Rectal smooth muscle tissue (tissue), 1 donor: ENCODE measurements at regions not wholly inside any gene's neighbourhood (a gene's known extent, or its start where the extent isn't known, plus 50 kb on each side); places are given as distances from the start of the nearest gene placed in this dataset.

ENCODE experiments used
- H3K27ac ChIP-seq: one replicate; pipeline ENCODE4 v1.7.0; 2013; ENCODE audit warnings: low read depth, low read length, inconsistent platforms
- H3K27me3 ChIP-seq: one replicate; pipeline ENCODE4 v1.7.0; 2013; ENCODE audit warnings: low read length; ENCODE audit not compliant: control insufficient read depth, insufficient read depth
- H3K36me3 ChIP-seq: one replicate; pipeline ENCODE4 v1.7.0; 2013; ENCODE audit warnings: low read length; ENCODE audit not compliant: control insufficient read depth, insufficient read depth
- H3K4me1 ChIP-seq: one replicate; pipeline ENCODE4 v1.7.0; 2013; ENCODE audit warnings: low read length; ENCODE audit not compliant: control insufficient read depth, insufficient read depth
- H3K4me3 ChIP-seq: one replicate; pipeline ENCODE4 v1.7.0; 2013; ENCODE audit warnings: low read length
- H3K9ac ChIP-seq: one replicate; pipeline ENCODE4 v1.7.0; 2013; ENCODE audit warnings: low read length

DNA sequence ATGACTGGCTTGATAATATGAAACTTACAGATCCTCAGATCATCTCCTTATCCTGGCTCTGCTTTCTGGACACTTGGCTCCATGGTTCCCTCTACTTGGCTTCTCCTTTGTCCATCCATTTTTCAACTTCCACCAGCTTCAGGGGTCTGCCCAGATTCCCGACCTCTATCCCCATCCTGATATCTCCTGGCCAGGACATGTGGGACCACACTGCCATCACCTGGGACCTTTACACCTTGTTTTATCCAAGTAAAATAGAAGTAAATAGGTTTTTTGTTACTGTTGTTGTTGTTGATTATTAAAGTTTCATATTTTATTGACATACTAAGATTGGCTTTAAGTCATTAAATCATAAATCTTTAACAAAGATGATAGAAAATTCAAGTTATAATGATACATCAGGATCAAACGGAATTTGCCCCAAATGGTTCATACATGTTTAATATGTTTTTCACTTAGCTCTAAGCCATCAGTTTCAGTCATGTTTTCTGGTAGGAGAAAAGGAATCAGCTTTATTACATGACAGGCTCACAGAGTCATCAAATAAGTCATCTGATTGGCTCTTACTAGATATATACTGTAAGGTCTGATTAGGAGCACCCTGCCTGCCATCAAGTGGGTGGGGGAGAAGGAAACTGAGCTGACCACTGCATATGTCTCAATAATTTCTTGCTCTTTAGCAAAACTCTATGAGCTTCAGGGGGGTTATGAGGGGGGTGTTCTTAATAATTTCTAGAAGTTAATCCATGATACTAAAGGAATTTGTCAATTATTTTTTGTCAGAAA is 111.5 kb upstream of the AHR start:
- no peak overlapping the region for H3K27ac ChIP-seq
- H3K36me3 ChIP-seq = no peaks in the 10 kb centered on the region
- H3K27me3 ChIP-seq = no peaks in the 10 kb centered on the region

GRCh38 chr7:17194656-17195055 is 103.8 kb upstream of the AHR start:
- Histone ChIP-seq H3K36me3 (no peaks in the 10 kb centered on the region), H3K27me3 (no peaks in the 10 kb centered on the region), H3K4me1 (no peaks in the 10 kb centered on the region), H3K9ac (no peak overlapping the region), H3K27ac (no peak overlapping the region), H3K4me3 (no peak overlapping the region)

More for the DNA sequence above, 111.5 kb upstream of the AHR start:
- H3K9ac ChIP-seq = no peak overlapping the region
- no peaks in the 10 kb centered on the region for H3K4me1 ChIP-seq
- H3K4me3 ChIP-seq = no peak overlapping the region

- Histone ChIP-seq H3K27ac (no peak overlapping the region), H3K4me1 (no peaks in the 10 kb centered on the region), H3K4me3 (no peak overlapping the region), H3K27me3 (no peaks in the 10 kb centered on the region), H3K36me3 (no peaks in the 10 kb centered on the region), H3K9ac (no peak overlapping the region)
Measured at GRCh38 chr7:17195576-17195975, 102.9 kb upstream of the AHR start.

GRCh38 chr7:17205910-17206309 is 92.5 kb upstream of the AHR start:
- Histone ChIP-seq H3K4me1 (no peaks in the 10 kb centered on the region), H3K27me3 (no peaks in the 10 kb centered on the region), H3K36me3 (no peaks in the 10 kb centered on the region), H3K9ac (no peak overlapping the region), H3K27ac (no peak overlapping the region), H3K4me3 (no peak overlapping the region)

GRCh38 chr7:17206349-17206905 is 92.0 kb upstream of the AHR start:
- H3K36me3 ChIP-seq = no peaks in the 10 kb centered on the region
- H3K9ac ChIP-seq = no peak overlapping the region
- H3K27ac ChIP-seq = no peak overlapping the region
- no peaks in the 10 kb centered on the region for H3K4me1 ChIP-seq
- H3K27me3 ChIP-seq = no peaks in the 10 kb centered on the region
- no peak overlapping the region for H3K4me3 ChIP-seq

DNA sequence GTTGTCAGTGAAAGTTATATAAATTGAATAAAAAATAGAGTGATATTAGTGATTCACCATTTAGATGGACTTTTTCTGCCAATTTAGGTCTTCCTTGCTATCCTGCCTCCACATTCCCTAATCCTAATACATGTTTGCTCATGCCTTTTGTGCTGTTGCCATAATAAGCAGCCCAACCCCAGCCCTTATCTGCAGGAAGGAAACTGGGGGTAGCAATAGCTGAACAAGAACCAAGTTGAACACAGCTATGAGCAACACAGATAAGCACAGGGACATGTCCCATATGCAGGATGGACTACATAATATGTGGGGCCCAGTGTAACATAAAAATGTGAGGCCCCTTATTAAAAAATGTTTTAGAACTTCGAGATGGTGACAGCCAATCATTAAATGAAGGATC is 91.2 kb upstream of the AHR start:
- Histone ChIP-seq H3K4me3 (no peak overlapping the region), H3K36me3 (no peaks in the 10 kb centered on the region), H3K27ac (no peak overlapping the region), H3K4me1 (no peaks in the 10 kb centered on the region), H3K9ac (no peak overlapping the region), H3K27me3 (no peaks in the 10 kb centered on the region)

DNA sequence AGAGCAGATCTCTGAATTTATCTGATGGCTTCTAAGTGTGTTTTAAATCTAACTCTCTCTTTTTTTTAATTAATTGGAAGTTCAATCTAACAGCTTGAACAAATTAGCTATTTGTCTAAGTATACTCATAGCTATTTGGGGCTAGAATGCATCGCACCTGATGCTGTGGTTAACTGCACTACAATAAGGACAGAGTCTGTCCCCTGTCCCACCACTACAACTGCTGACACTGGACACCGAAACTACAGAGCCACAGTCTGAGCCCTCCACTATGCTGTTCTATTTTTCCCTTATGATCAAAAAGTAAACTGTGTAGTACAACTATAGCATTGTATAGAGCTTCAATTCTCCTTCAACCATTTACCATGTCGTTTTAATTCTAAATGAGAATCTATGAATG is 89.4 kb upstream of the AHR start:
- no peaks in the 10 kb centered on the region for H3K36me3 ChIP-seq
- H3K4me1 ChIP-seq = no peaks in the 10 kb centered on the region
- H3K27me3 ChIP-seq = no peaks in the 10 kb centered on the region
- H3K9ac ChIP-seq = no peak overlapping the region
- no peak overlapping the region for H3K27ac ChIP-seq
- no peak overlapping the region for H3K4me3 ChIP-seq

DNA sequence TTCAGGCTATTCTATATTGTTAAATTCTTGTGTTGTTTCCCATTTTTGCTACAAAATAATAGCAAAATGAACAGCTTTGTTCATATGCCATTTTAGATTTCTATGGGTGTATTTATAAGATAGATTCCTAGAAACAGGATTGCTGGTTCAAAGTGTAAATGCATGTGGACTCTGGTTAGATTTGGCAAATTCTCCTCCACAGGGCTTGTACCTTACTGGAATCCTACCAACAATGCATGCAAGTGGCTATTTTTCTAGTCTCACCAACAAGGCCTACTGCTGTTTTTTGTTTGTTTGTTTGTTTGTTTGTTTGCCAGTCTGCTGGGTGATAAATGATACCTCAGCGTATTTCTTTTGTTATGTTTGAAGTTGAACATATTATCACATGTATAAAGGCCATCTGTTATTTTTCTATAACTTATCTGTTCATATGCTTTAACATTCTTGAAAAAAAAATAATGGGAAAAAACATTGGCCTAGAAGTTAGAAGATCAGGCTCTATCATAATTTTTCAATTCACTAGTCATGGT is 87.1 kb upstream of the AHR start:
- no peaks in the 10 kb centered on the region for H3K4me1 ChIP-seq
- no peaks in the 10 kb centered on the region for H3K27me3 ChIP-seq

DNA sequence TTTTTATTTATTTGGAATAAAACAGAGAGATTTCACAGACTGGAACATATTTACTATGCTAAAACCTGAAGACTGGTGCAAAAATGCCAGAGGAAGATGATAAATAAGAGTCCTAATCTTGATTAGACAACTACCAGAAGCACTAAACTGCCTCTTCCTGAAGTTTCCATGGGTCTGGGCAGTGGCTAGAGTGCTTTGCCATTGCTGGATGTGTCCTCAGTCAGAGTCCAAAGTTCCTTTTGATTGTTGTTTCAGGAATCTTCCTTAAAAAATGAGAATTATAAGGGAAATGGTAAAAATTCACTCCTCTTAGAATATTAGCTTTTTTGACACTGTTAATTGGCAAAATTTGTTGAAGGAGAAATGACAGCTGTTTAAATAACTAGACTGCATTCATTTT is 86.3 kb upstream of the AHR start:
- H3K4me1 ChIP-seq = no peaks in the 10 kb centered on the region

More for the DNA sequence above, 87.1 kb upstream of the AHR start:
- Histone ChIP-seq H3K27ac (no peak overlapping the region), H3K4me3 (no peak overlapping the region), H3K9ac (no peak overlapping the region), H3K36me3 (no peaks in the 10 kb centered on the region)

DNA sequence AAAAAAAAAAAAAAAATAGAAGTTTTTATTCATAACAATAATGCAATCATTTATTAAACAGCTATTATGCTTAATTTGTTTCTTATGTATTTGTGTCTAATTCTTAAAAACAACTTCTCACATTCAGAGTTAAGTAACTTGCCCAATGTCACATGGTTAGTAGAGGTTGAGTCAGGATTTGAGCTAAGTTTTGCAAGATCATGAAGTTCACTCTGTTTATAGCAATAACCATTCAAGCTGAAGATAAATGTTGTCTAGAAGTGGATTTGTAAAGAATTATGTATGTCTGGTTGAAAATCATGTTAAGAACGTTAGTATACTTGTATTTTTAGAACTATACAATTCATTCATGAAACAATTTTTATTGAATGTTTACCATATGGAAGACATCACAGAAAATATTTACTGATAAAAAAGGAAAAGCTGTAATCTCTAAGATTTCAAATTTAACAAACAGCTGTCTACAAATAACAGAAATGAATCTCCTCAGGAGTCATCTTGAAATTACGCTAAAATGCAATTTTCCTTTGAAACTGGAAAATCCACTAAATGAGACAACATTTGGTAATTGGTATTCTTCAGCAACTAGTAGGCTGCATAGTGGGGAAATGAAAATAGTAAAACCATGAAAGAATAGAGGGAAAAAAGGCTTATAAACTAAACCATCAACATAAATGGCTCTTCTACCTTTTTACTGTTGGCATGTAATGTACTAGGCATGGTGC is 70.5 kb upstream of the AHR start:
- no peaks in the 10 kb centered on the region for H3K36me3 ChIP-seq
- H3K9ac ChIP-seq = no peak overlapping the region
- H3K27me3 ChIP-seq = no peaks in the 10 kb centered on the region
- H3K27ac ChIP-seq = no peak overlapping the region
- no peak overlapping the region for H3K4me3 ChIP-seq
- no peaks in the 10 kb centered on the region for H3K4me1 ChIP-seq

More for the DNA sequence above, 86.3 kb upstream of the AHR start:
- no peak overlapping the region for H3K4me3 ChIP-seq
- H3K27me3 ChIP-seq = no peaks in the 10 kb centered on the region
- H3K9ac ChIP-seq = no peak overlapping the region
- no peaks in the 10 kb centered on the region for H3K36me3 ChIP-seq
- no peak overlapping the region for H3K27ac ChIP-seq

DNA sequence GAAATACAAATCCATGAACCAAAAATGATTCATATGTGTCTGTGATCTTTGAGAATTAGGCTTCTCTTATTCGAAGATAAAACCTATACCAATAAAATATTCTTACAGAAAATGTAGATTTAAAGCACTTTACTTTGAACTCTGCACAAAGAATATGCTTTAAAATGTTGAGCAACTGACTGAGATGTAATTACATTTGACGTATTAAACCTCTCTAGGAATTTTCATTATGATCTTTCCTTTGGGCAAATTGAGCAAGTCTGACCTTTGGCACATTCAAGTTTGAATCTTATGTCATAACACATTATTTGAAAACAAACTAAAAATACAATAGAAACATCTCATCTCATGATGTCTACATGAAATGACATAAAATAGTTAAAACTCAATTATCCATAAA is 69.2 kb upstream of the AHR start:
- H3K9ac ChIP-seq = no peak overlapping the region
- H3K4me3 ChIP-seq = no peak overlapping the region
- H3K4me1 ChIP-seq = no peaks in the 10 kb centered on the region
- H3K27ac ChIP-seq = no peak overlapping the region
- no peaks in the 10 kb centered on the region for H3K36me3 ChIP-seq
- no peaks in the 10 kb centered on the region for H3K27me3 ChIP-seq

- Histone ChIP-seq H3K27me3 (no peaks in the 10 kb centered on the region), H3K4me3 (no peak overlapping the region), H3K36me3 (no peaks in the 10 kb centered on the region), H3K27ac (no peak overlapping the region), H3K4me1 (no peaks in the 10 kb centered on the region), H3K9ac (no peak overlapping the region)
Measured at GRCh38 chr7:17230099-17230807, 68.2 kb upstream of the AHR start.
